Endothelial cell of umbilical vein (primary cell): ENCODE measurements at regions not wholly inside any gene's neighbourhood (a gene's known extent, or its start where the extent isn't known, plus 50 kb on each side); places are given as distances from the start of the nearest gene placed in this dataset.

ENCODE experiments used
- BruUV-seq: library from RNA; stranded (reverse); fragments of 400-500 nt; replicated peaks from 2 replicates; lab custom pipeline; 2021; lab: Mats Ljungman, UMichigan
- CTCF ChIA-PET: fragments of 300-600, 350-600 bp; sonication (Branson Sonifier 250); formaldehyde crosslinking; loops from one replicate; lab custom pipeline; 2021; ENCODE audit warnings: antibody characterized with exemption, inconsistent platforms; lab: Charles Lee
- POLR2A ChIA-PET: fragments of 300-600, 350-600 bp; sonication (Branson Sonifier 250); formaldehyde crosslinking; loops from one replicate; lab custom pipeline; 2021; ENCODE audit warnings: antibody characterized with exemption, inconsistent platforms; lab: Charles Lee
- DNase-seq: peaks from one replicate; pipeline ENCODE4 v3.0.0-alpha.2; 2011; ENCODE audit warnings: low read depth, low spot score
- FAIRE-seq: peaks from 2 replicates; lab custom pipeline; 2011; peaks lifted over from hg19 to GRCh38; lab: Jason Lieb, UNC
- H2AFZ ChIP-seq: 2 replicates; pipeline ENCODE4 v1.6.0; 2012; ENCODE audit warnings: low read depth, low read length, control low read depth, inconsistent platforms
- H3K27ac ChIP-seq: 2 replicates; pipeline ENCODE4 v1.5.1; 2011; ENCODE audit warnings: low read depth, mild to moderate bottlenecking, control low read depth, low read length, moderate library complexity; ENCODE audit not compliant: insufficient read depth
- H3K27me3 ChIP-seq, 2 experiments: 2 replicates each; pipeline versions ENCODE4 v1.6.0 to v1.6.1; 2011; ENCODE audit warnings: low read length in 2 of 2, mixed read lengths in 1 of 2; ENCODE audit not compliant: control insufficient read depth in 2 of 2, insufficient read depth in 2 of 2
- H3K36me3 ChIP-seq, 2 experiments: 2 replicates in 1 of 2; 3 replicates in 1 of 2; pipeline ENCODE4 v1.5.1; 2011; ENCODE audit warnings: low read length in 2 of 2, mild to moderate bottlenecking in 1 of 2, moderate library complexity in 1 of 2; ENCODE audit not compliant: control insufficient read depth in 2 of 2, insufficient read depth in 2 of 2; ENCODE audit errors: extremely low read depth in 1 of 2
- H3K4me1 ChIP-seq: 3 replicates; pipeline ENCODE4 v1.5.1; 2011; ENCODE audit warnings: mild to moderate bottlenecking, low read length; ENCODE audit not compliant: control insufficient read depth, insufficient read depth; ENCODE audit errors: extremely low read depth
- H3K4me2 ChIP-seq: 2 replicates; pipeline ENCODE4 v1.6.1; 2011; ENCODE audit warnings: low read length, control low read depth, mixed read lengths; ENCODE audit not compliant: insufficient read depth
- H3K4me3 ChIP-seq, 3 experiments: fragments of 200-600 bp in 1 of 3; sonication (generic), shearing (Covaris generic) in 1 of 3; replicated peaks in 1 of 3; 2 replicates each; pipeline ENCODE4 v1.5.1; 2011 to 2016; ENCODE audit warnings: control low read depth in 3 of 3, low read length in 3 of 3, mild to moderate bottlenecking in 2 of 3, inconsistent platforms in 1 of 3, low read depth in 1 of 3, moderate library complexity in 1 of 3; ENCODE audit not compliant: insufficient read depth in 1 of 3
- H3K79me2 ChIP-seq: 2 replicates; pipeline ENCODE4 v1.6.0; 2012; ENCODE audit warnings: low read length, inconsistent platforms; ENCODE audit not compliant: control insufficient read depth, insufficient read depth
- H3K9ac ChIP-seq: replicated peaks from 2 replicates; pipeline ENCODE3; 2011; ENCODE audit warnings: low read length, control low read depth; ENCODE audit not compliant: insufficient read depth; ENCODE audit errors: extremely low read depth
- H3K9me1 ChIP-seq: replicated peaks from 3 replicates; pipeline ENCODE4 v1.6.0; 2011; ENCODE audit warnings: mild to moderate bottlenecking, low read length; ENCODE audit not compliant: control insufficient read depth, insufficient read depth; ENCODE audit errors: extremely low read depth
- H3K9me3 ChIP-seq: replicated peaks from 2 replicates; pipeline ENCODE4 v1.5.1; 2012; ENCODE audit warnings: low read length, inconsistent platforms; ENCODE audit not compliant: control insufficient read depth, insufficient read depth
- H4K20me1 ChIP-seq: replicated peaks from 2 replicates; pipeline ENCODE3; 2011; ENCODE audit warnings: mild to moderate bottlenecking, low read length; ENCODE audit not compliant: control insufficient read depth, insufficient read depth; ENCODE audit errors: extremely low read depth
- CTCF ChIP-seq, 2 donors: IDR thresholded peaks; 1 replicate in 1 of 2; 2 replicates in 1 of 2; pipeline ENCODE4 v1.5.1; 2011; ENCODE audit warnings: low read length in 2 of 2, mild to moderate bottlenecking in 2 of 2, moderate library complexity in 2 of 2, control low read depth in 1 of 2, inconsistent platforms in 1 of 2, low read depth in 1 of 2; ENCODE audit not compliant: insufficient read depth in 1 of 2; ENCODE audit errors: extremely low read depth in 1 of 2
- EZH2 ChIP-seq: IDR thresholded peaks from 2 replicates; pipeline ENCODE4 v1.6.1; 2012; ENCODE audit warnings: borderline replicate concordance, low read depth, mild to moderate bottlenecking, moderate library complexity, low read length, inconsistent platforms; ENCODE audit not compliant: severe bottlenecking
- FOS ChIP-seq: IDR thresholded peaks from 2 replicates; pipeline ENCODE4 v1.6.1; 2011; ENCODE audit warnings: mild to moderate bottlenecking, low read length, moderate library complexity, borderline replicate concordance; ENCODE audit not compliant: insufficient read depth
- GATA2 ChIP-seq: IDR thresholded peaks from 2 replicates; pipeline ENCODE4 v1.7.0; 2011; ENCODE audit warnings: low read depth, mild to moderate bottlenecking, moderate library complexity, mixed read lengths, low read length; ENCODE audit not compliant: insufficient read length, insufficient read depth
- JUN ChIP-seq: IDR thresholded peaks from 2 replicates; pipeline ENCODE4 v1.6.1; 2011; ENCODE audit warnings: borderline replicate concordance, low read depth; ENCODE audit not compliant: insufficient read length, insufficient read depth
- MAX ChIP-seq: IDR thresholded peaks from 2 replicates; pipeline ENCODE4 v1.6.1; 2011; ENCODE audit not compliant: insufficient read depth, insufficient read length
- MYC ChIP-seq: IDR thresholded peaks from one replicate; pipeline ENCODE4 v1.6.1; 2011; ENCODE audit warnings: mild to moderate bottlenecking, low read depth, low read length
- POLR2A ChIP-seq: IDR thresholded peaks from 2 replicates; pipeline ENCODE4 v1.6.1; 2012; ENCODE audit warnings: low read depth, mild to moderate bottlenecking, control low read depth, low read length
- POLR2AphosphoS5 ChIP-seq: IDR thresholded peaks from 2 replicates; pipeline ENCODE4 v1.6.1; 2012; ENCODE audit warnings: low read depth, mild to moderate bottlenecking, control low read depth, low read length, moderate library complexity; ENCODE audit not compliant: insufficient read depth
- dilution Hi-C: fragments of 300-500 bp; cut with MboI; formaldehyde crosslinking; loops from one replicate; pipeline ENCODE4 v1.15.0; 2019; ENCODE audit warnings: low sequenced_read_pairs; ENCODE audit not compliant: extremely low pct_ligation_motif_present
- intact Hi-C: fragments of 100-400 bp; cut with micrococcal nuclease; formaldehyde crosslinking; loops from one replicate; pipeline ENCODE4 v1.10.0; 2022

- TF ChIP-seq POLR2A (no peak), FOS (no peak), MAX (no peak), GATA2 (no peak), EZH2 (no peak), CTCF (IDR thresholded peaks at IDR 0.05; ENCODE audit: extremely low read depth in 1 of 2, insufficient read depth in 1 of 2, low read depth in 1 of 2, low read length in 2 of 2) (no peak), POLR2AphosphoS5 (no peak), JUN (no peak), MYC (no peak)
- ChIA-PET POLR2A (no interaction called here), CTCF (no interaction called here)
- peaks cover 0 to 2% of the 10 kb centered on the region in 2 experiments for H3K27me3 ChIP-seq
- peaks cover 8% of the 10 kb centered on the region for H3K4me1 ChIP-seq
- dilution Hi-C loops = no loop called here
- no peak overlapping the region for H3K9ac ChIP-seq
- no peaks in the 10 kb centered on the region for H3K9me3 ChIP-seq
- intact Hi-C loops = no loop called here
- no peaks in the 10 kb centered on the region for H3K9me1 ChIP-seq
- no peaks in the 10 kb centered on the region for H3K79me2 ChIP-seq
- no peak for DNase-seq
- no peak overlapping the region for H2AFZ ChIP-seq
- no peak for FAIRE-seq
- H3K4me3 ChIP-seq = no peak overlapping the region
- no peaks in the 10 kb centered on the region for H3K36me3 ChIP-seq
- no TSS peak for BruUV-seq
- H4K20me1 ChIP-seq = no peaks in the 10 kb centered on the region
- no peak overlapping the region for H3K27ac ChIP-seq
- no peak overlapping the region for H3K4me2 ChIP-seq
These were observed 107.0 kb upstream of the SMIM23 start for GRCh38 chr5:171678646-171679045.
